ENCODE measurements at regions not wholly inside any gene's neighbourhood (a gene's known extent, or its start where the extent isn't known, plus 50 kb on each side); places are given as distances from the start of the nearest gene placed in this dataset.

GRCh38 chr6:134114918-134115714 lies 62.7 kb upstream of the SLC2A12 start:
- no peak for TF ChIP-seq POLR2A (IDR thresholded peaks at IDR 0.05; ENCODE audit: extremely low read depth, insufficient read length)
- TF ChIP-seq, protein P1, sequence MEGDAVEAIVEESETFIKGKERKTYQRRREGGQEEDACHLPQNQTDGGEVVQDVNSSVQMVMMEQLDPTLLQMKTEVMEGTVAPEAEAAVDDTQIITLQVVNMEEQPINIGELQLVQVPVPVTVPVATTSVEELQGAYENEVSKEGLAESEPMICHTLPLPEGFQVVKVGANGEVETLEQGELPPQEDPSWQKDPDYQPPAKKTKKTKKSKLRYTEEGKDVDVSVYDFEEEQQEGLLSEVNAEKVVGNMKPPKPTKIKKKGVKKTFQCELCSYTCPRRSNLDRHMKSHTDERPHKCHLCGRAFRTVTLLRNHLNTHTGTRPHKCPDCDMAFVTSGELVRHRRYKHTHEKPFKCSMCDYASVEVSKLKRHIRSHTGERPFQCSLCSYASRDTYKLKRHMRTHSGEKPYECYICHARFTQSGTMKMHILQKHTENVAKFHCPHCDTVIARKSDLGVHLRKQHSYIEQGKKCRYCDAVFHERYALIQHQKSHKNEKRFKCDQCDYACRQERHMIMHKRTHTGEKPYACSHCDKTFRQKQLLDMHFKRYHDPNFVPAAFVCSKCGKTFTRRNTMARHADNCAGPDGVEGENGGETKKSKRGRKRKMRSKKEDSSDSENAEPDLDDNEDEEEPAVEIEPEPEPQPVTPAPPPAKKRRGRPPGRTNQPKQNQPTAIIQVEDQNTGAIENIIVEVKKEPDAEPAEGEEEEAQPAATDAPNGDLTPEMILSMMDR (IDR thresholded peaks at IDR 0.05; ENCODE audit: low read depth, low read length): no peak

All from NB4 (cell line).